Aorta (tissue), 5 donors: ENCODE measurements at regions not wholly inside any gene's neighbourhood (a gene's known extent, or its start where the extent isn't known, plus 50 kb on each side); places are given as distances from the start of the nearest gene placed in this dataset.

Source experiments
- ATAC-seq: fragments of 200-7000 bp; cut with Tn5 transposase; one replicate; pipeline ENCODE4 v1.9.1; 2022; ENCODE audit warnings: moderate library complexity; ENCODE audit not compliant: low FRiP score
- DNase-seq, 2 donors: peaks; one replicate each; pipeline ENCODE4 v3.0.0-alpha.2; 2020
- H3K27ac ChIP-seq, 2 donors: one replicate each; pipeline ENCODE4 v1.5.1; 2013; ENCODE audit warnings: low read length in 2 of 2, mild to moderate bottlenecking in 2 of 2, moderate library complexity in 2 of 2, control low read depth in 1 of 2, inconsistent platforms in 1 of 2, low read depth in 1 of 2
- H3K27me3 ChIP-seq, 2 donors: one replicate each; pipeline ENCODE4 v1.6.1; 2013; ENCODE audit warnings: control low read depth in 1 of 2, low read length in 1 of 2, mild to moderate bottlenecking in 1 of 2, moderate library complexity in 1 of 2; ENCODE audit not compliant: insufficient read depth in 2 of 2, control insufficient read depth in 1 of 2
- H3K36me3 ChIP-seq, 2 donors: one replicate each; pipeline ENCODE4 v1.6.1; 2013; ENCODE audit warnings: control low read depth in 1 of 2, low read length in 1 of 2, mild to moderate bottlenecking in 1 of 2; ENCODE audit not compliant: insufficient read depth in 2 of 2, control insufficient read depth in 1 of 2
- H3K4me1 ChIP-seq, 2 donors: one replicate each; pipeline ENCODE4 v1.6.1; 2013; ENCODE audit warnings: low read length in 2 of 2, control low read depth in 1 of 2, mild to moderate bottlenecking in 1 of 2, moderate library complexity in 1 of 2; ENCODE audit not compliant: insufficient read depth in 2 of 2, control insufficient read depth in 1 of 2
- H3K4me3 ChIP-seq, 2 donors: one replicate each; pipeline ENCODE4 v1.5.1; 2013; ENCODE audit warnings: low read length in 2 of 2, control low read depth in 1 of 2, mild to moderate bottlenecking in 1 of 2
- H3K9me3 ChIP-seq: one replicate; pipeline ENCODE4 v1.6.1; 2013; ENCODE audit warnings: mild to moderate bottlenecking, low read length; ENCODE audit not compliant: control insufficient read depth
- WGBS, 2 donors: extraction: QIAGEN DNeasy Blood & Tissue Kit; methylation state at CpG; one replicate each; pipeline ENCODE4 v1.1.7; 2013; 5-methylcytosine and 5-hydroxymethylcytosine counted together
- intact Hi-C, 2 donors: fragments of 100-400 bp; cut with DNase I; formaldehyde crosslinking; loops; one replicate each; pipeline versions ENCODE4 v1.14.2 to v1.15.0; 2022
- donor health status: healthy with polysubstance abuse.
- donor health status: Bipolar disorder and iron deficiency.
- donor health status: DM: no; HTN: no; CAD: no.
- donor health status: DM: no; HTN: no; CAD: no.
- donor health status: DM: yes; HTN: yes; CAD: no.

DNA sequence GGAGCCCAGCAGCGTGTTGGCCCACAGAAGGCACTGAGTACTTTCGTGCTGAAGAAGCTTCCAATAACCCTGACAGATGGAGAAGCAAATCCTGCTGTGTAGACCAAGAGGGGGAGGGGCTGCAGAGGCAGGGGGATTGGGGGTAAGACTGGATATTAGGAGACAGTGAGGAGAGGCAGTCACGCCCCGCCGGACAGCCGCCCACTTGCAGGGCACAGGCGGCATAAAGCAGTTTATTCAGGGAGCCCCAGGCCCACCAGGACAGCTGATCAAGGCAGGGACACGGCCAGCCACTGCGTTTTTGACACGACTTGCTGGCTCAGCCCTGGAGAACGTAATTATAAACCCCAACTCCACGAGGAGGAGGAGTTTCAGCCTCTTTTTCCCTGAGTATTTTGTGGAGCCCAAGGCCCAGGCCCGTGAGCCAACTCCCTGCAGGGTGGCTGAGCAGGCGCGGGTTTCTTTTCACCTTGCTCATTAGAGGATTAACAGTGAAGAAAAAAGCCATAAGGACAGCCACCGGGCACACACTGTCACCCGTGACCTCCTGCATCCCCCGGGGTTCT, 177.9 kb downstream of the TFAP2C start:
- no peak overlapping the region for H3K4me3 ChIP-seq
- intact Hi-C loops, result no loop called here
- H3K4me1 ChIP-seq, result no peaks in the 10 kb centered on the region
- no peak overlapping the region for H3K27ac ChIP-seq
- no peak for ATAC-seq
- H3K9me3 ChIP-seq, result no peaks in the 10 kb centered on the region
- WGBS, 2 donors, result 33 to 43% methylated on average over 18 of the region's 18 CpGs
- no peak for DNase-seq
- no peaks in the 10 kb centered on the region for H3K36me3 ChIP-seq
- H3K27me3 ChIP-seq, result no peaks in the 10 kb centered on the region

DNA sequence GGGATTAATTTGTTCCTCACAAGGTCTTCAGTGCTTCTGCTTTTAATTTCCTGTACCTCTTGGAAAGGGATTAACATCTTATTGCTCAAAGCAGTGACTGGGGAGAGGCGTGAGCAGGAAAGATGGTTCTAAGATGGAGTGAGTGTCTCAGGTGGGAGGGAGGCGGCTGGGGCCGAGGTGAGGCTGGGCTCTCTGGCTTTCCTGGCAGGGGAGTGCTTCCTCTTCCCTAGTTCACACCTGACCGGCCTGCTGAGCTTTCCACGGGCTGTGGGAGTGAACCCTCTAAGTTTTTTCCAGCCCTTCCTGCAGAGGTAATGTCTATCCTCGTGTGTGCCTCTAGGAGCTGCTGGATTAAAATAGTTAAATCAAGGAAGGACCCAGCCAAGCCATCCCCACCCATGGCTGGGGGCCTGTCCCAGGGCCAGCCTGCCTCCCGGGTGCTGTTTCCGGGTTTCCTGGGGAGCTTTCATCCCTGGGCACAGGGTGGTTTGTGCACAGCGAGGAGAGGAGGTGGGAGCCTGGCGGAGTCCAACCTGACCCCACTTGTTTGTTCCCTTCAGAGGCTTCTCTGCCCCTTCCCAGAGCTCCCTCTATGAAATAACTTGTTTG, 179.1 kb downstream of the TFAP2C start:
- ATAC-seq (no peak), DNase-seq (no peak)
- WGBS, 2 donors, result 26 to 30% methylated on average over 10 of the region's 10 CpGs
- Histone ChIP-seq H3K27ac (no peak overlapping the region), H3K4me1 (no peaks in the 10 kb centered on the region), H3K4me3 (no peak overlapping the region), H3K36me3 (no peaks in the 10 kb centered on the region), H3K9me3 (no peaks in the 10 kb centered on the region), H3K27me3 (no peaks in the 10 kb centered on the region)
- intact Hi-C loops, result no loop called here

GRCh38 chr20:56808732-56809131, 179.6 kb downstream of the TFAP2C start:
- DNase-seq, result no peak
- no peaks in the 10 kb centered on the region for H3K9me3 ChIP-seq
- WGBS, 2 donors, result 32 to 33% methylated on average over 8 of the region's 8 CpGs
- intact Hi-C loops, result no loop called here
- no peak overlapping the region for H3K27ac ChIP-seq
- H3K4me1 ChIP-seq, result no peaks in the 10 kb centered on the region
- no peaks in the 10 kb centered on the region for H3K27me3 ChIP-seq
- no peaks in the 10 kb centered on the region for H3K36me3 ChIP-seq
- ATAC-seq, result no peak
- no peak overlapping the region for H3K4me3 ChIP-seq

DNA sequence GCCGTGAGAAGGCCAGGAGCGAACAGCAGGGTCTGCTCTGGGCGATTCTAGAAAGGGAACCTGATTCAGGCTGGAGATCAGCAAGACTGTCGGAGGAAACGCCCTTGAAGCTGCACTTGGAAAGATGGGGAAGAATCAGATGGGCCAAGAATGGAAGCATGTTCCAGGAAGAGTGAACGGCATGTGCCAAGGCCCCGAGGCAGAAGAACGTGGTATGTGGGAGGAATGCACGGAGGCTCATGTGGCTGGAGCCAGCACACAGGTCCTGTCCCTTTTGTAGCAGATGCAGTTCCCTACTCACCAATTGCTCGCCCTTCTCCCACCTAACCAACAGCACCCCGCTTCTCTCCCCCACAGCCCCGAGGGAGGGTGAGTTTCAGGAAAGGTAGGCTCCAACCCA, 180.6 kb downstream of the TFAP2C start:
- H3K27me3 ChIP-seq, result no peaks in the 10 kb centered on the region
- H3K9me3 ChIP-seq, result no peaks in the 10 kb centered on the region
- no peak for ATAC-seq
- no peak overlapping the region for H3K27ac ChIP-seq
- WGBS, 2 donors, result 72 to 78% methylated on average over 12 of the region's 12 CpGs
- H3K4me3 ChIP-seq, result no peak overlapping the region
- intact Hi-C loops, result no loop called here
- no peaks in the 10 kb centered on the region for H3K4me1 ChIP-seq
- no peaks in the 10 kb centered on the region for H3K36me3 ChIP-seq
- no peak for DNase-seq

- H3K9me3 ChIP-seq, result no peaks in the 10 kb centered on the region
- no peak overlapping the region for H3K27ac ChIP-seq
- DNase-seq, result no peak
- no peaks in the 10 kb centered on the region for H3K4me1 ChIP-seq
- WGBS, 2 donors, result 63 to 66% methylated on average over 6 of the region's 6 CpGs
- no peaks in the 10 kb centered on the region for H3K27me3 ChIP-seq
- H3K4me3 ChIP-seq, result no peak overlapping the region
- intact Hi-C loops, result no loop called here
- H3K36me3 ChIP-seq, result no peaks in the 10 kb centered on the region
- ATAC-seq, result no peak
These were observed 181.0 kb downstream of the TFAP2C start for GRCh38 chr20:56810141-56810540.

GRCh38 chr20:56815796-56816195, 186.7 kb downstream of the TFAP2C start:
- Histone ChIP-seq H3K4me3 (no peak overlapping the region), H3K9me3 (no peaks in the 10 kb centered on the region), H3K27ac (no peak overlapping the region), H3K4me1 (no peaks in the 10 kb centered on the region), H3K27me3 (no peaks in the 10 kb centered on the region), H3K36me3 (no peaks in the 10 kb centered on the region)
- 64 to 67% methylated on average over 6 of the region's 6 CpGs for WGBS, 2 donors
- ATAC-seq (no peak), DNase-seq (no peak)
- intact Hi-C loops, result no loop called here

- intact Hi-C loops, result no loop called here
- Histone ChIP-seq H3K9me3 (no peaks in the 10 kb centered on the region), H3K27me3 (no peaks in the 10 kb centered on the region), H3K27ac (no peak overlapping the region), H3K36me3 (no peaks in the 10 kb centered on the region), H3K4me1 (no peaks in the 10 kb centered on the region), H3K4me3 (no peak overlapping the region)
- 70 to 71% methylated on average over 7 of the region's 7 CpGs for WGBS, 2 donors
- no peak for ATAC-seq
- DNase-seq, result no peak
These were observed 187.2 kb downstream of the TFAP2C start for GRCh38 chr20:56816349-56816748.

GRCh38 chr20:56817780-56818675, 188.9 kb downstream of the TFAP2C start:
- Histone ChIP-seq H3K4me3 (no peak overlapping the region), H3K4me1 (no peaks in the 10 kb centered on the region), H3K27ac (no peak overlapping the region), H3K9me3 (no peaks in the 10 kb centered on the region), H3K27me3 (no peaks in the 10 kb centered on the region), H3K36me3 (no peaks in the 10 kb centered on the region)
- intact Hi-C loops, result no loop called here
- WGBS, 2 donors, result 76 to 82% methylated on average over 6 of the region's 6 CpGs
- DNase-seq (no peak), ATAC-seq (no peak)

GRCh38 chr20:56820984-56821383, 191.9 kb downstream of the TFAP2C start:
- Histone ChIP-seq H3K9me3 (no peaks in the 10 kb centered on the region), H3K36me3 (no peaks in the 10 kb centered on the region), H3K27ac (no peak overlapping the region), H3K4me3 (no peak overlapping the region), H3K4me1 (no peaks in the 10 kb centered on the region), H3K27me3 (no peaks in the 10 kb centered on the region)
- WGBS, 2 donors, result 72% methylated on average over 3 of the region's 3 CpGs
- DNase-seq, result no peak
- intact Hi-C loops, result no loop called here
- no peak for ATAC-seq
